ENCODE measurements at regions not wholly inside any gene's neighbourhood (a gene's known extent, or its start where the extent isn't known, plus 50 kb on each side); places are given as distances from the start of the nearest gene placed in this dataset.
A peak's percentile ranks its signal among the peaks of the same experiment; 100 is the strongest.
"Not testable (repeated sequence)": the region's sequence is repeated elsewhere in the genome, so short reads cannot be mapped to it uniquely, and the experiment has no call there.

DNA sequence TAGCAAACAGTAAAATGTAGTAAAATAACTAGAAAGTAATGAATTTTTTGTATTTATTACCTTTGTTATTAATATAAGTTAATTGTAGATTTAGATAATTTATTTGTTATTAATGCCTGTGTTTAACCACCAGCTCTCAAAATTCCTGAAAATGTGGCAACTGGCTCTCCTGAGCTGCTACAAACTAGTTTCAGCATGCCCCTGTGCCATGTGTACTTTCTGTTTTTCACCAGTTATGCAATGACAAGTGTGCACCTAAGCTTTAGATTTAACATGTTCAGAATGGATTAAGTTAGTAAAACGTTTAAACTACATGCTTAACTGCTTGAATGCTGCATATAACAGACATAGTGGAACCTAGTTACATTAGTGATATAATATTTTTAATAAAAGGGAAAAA is 88.1 kb downstream of the POSTN start:
- no peak for DNase-seq (ENCODE audit: low read depth)

DNA sequence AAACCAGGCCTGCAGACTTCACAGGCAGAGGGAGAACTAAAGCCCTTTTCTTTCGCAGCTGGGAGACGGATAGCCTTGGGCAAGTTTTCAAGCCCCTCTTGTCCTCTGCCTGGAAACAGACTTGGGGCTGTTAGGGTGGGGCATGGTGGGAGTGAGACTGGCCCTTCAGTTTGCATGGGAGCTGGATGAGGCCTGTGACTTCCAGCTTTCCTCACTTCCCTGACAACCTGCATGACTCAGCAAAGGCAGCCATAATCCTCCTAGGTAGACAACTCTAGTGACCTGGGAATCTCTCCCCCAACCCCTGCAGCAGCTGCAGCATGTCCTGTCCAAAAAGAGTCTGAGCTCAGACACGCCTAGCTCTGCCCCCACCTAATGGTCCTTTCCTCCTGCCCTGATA is 93.0 kb downstream of the POSTN start:
- no peak for DNase-seq (ENCODE audit: low read depth)

DNA sequence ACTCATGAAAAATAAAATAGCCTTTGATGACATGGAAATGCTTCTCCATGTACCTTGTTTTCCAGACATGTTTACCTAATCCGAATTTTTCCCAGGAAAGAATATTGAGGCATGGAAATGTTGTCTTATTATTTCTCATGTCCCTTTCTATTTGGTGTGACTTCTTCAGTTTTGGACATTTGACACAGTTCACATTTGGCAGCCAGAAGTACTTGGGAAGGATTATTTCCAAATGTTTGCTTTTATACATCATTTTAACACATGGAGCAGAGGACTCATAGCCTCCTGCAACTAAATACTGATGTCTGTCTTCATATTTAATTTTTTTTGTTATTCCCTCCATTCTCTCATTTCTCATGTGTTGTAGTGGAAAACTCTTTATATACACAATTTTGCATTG is 94.3 kb downstream of the POSTN start:
- DNase-seq (ENCODE audit: low read depth) = no peak

DNA sequence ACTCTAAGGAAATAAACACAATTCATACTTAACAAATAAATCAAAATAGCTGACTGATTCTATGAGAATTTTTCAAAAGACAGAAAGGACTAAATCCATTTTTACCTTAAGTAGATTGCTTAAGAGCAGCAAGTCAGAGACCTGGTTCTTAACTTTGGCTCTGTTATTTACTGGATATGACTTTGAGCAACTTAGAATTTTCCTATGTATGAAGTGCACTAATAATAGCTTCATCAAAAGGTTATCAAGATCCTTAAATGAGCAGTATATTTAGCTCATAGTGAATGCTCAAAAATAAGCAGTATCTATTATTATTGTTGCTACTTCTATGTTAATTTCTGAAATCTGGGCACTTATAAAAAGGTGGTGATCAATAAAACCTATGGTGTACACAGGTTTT is 95.3 kb downstream of the POSTN start:
- DNase-seq (ENCODE audit: low read depth) = no peak

DNA sequence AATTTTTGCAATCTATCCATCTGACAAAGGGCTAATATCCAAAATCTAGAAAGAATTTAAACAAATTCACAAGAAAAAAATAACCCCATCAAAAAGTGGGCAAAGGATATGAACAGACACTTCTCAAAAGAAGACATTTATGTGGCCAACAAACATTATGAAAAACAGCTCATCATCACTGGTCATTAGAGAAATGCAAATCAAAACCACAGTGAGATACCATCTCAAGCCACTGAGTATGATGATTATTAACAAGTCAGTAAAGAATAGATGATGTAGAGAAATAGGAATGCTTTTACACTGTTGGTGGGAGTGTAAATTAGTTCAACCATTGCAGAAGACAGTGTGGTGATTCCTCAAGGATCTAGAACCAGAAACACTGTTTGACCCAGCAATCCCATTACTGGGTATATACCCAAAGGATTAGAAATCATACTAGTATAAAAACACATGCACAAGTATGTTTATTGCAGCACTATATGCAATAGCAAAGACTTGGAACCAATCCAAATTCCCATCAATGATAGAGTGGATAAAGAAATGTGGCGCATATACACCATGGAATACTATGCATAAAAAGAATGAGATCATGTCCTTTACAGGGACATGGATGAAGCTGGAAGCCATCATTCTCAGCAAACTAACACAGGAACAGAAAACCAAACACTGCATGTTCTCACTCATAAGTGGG is 96.1 kb downstream of the POSTN start:
- not testable (repeated sequence) for DNase-seq (ENCODE audit: low read depth)

DNA sequence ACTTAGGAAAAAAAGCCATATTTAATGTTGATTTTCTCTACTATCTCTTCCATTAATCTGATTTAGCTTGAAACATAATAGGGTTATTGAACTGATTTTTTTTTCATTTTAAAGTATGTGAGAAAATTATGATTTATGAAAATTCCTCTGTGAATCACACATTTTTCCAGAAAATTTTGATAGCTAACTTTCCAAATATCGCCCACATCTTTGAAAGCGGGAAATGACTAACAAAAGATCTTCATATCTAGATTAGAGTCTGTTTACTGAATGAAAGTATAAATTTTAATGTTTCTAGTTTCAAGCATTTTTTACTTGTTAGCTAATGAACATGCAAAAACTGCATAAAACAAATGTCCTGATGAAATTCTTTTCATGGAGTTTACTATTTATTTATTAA is 97.4 kb downstream of the POSTN start:
- no peak for DNase-seq (ENCODE audit: low read depth)

DNA sequence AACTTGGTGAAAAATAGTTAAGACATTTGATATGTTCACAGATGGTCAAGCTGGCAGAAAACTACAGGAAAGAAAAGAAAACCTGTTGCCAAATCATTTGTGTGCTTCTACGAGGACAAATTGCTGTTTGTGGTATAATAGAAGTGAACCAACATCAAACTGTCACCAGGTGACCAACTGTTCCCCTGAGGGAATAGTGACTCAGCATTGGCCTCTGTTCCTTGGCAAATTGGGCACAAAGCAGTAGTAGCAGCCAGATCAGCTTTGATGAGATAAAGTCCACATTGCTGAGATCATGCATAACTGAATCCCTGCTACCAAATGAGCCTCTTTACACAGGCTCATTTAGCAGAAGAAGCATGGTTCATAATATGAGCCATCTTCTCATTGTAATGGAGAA is 103.5 kb downstream of the POSTN start:
- DNase-seq (ENCODE audit: low read depth) = peak; percentile 35

DNA sequence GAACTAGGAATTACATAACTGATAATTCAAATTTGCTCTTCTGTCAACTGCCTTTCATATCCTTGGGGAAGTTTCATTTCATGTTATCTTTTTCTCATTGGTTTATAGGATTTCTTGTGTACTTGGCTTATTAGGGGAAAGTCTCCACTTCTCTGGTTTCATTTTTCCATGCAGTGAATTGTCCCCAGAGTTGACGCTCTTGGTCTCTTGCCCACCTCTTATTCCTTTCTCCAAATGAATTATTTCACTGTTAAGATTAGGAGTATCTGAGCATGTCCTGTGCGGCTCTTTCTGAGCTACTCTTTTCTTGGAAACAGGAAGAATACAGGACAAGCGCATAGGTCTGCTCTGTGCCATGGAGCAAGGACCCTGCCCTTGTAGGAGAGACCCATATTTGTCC is 104.8 kb downstream of the POSTN start:
- DNase-seq (ENCODE audit: low read depth) = no peak

DNA sequence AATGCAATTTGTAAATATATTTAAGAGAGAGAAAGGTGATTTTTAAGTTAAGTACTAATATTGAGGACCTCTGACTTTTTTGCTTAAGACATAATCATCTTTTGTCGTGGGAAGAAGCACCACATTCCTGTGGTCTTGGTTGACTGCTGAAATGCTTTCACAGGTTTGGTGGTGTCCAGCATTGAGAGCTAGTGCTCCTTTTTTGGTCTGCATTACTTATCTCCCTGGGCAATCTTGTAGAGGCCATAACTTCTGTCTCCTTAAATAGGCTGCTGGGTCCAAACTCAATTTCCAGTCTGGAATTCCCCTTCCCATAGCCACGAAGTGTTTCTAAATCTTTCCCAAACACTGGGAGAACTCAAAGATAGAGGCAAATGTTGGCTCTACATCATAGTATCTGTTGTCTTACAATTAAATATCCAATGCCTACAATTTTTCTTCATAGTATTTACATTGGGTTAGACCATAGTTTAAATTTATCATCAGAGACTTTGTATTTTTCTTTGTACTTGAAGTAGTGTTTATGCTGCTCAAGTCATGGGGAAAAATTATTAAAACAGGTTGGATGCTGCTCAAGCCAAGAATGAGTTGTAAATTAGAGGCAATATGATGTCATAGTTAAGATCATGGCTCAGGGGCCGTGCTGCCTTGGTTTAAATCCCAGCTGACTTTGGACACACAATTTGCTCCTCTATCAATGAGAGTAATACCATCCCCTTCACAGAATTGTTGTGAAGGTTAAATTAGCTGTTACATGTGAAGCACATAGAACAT is 105.6 kb downstream of the POSTN start:
- DNase-seq (ENCODE audit: low read depth) = peak; percentile 70

DNA sequence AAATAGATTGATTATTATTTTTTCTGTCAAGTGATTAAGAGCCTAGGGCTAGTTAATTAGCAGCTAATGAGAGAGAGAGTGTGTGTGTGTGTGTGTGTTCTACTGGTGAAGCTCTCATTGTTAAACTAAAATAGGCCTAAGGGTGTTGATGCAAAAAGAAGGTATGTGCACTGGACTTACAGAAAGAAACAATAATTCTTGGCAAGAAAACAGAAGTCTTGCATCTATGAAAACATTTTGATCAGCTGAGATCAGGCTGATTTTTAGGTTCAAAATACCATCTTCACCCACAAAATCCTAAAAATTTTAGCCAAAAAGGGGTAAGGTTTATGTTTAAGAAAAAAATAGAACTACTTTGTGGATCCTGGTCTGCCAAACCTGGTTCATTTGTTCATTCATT is 106.5 kb downstream of the POSTN start:
- DNase-seq (ENCODE audit: low read depth) = peak; percentile 8

DNA sequence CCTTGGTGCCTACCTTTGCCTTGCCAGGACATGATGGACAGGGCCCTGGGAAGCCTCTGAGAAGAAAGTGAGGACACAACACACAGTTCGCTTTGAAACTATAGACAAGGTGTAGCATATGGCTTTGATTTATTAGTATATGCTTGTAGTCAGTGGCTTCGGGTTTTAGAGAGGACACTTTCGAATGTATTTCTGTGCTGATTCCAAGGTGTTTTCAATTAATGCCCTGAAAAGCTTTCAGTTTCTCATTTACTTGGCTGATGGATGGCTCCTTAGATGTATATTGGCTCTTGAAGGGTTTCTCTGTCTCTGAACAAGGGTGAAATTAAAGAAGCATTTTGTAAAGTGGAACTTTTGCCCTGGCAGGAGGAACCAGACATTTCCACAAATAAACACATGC is 106.9 kb downstream of the POSTN start:
- DNase-seq (ENCODE audit: low read depth) = no peak

DNA sequence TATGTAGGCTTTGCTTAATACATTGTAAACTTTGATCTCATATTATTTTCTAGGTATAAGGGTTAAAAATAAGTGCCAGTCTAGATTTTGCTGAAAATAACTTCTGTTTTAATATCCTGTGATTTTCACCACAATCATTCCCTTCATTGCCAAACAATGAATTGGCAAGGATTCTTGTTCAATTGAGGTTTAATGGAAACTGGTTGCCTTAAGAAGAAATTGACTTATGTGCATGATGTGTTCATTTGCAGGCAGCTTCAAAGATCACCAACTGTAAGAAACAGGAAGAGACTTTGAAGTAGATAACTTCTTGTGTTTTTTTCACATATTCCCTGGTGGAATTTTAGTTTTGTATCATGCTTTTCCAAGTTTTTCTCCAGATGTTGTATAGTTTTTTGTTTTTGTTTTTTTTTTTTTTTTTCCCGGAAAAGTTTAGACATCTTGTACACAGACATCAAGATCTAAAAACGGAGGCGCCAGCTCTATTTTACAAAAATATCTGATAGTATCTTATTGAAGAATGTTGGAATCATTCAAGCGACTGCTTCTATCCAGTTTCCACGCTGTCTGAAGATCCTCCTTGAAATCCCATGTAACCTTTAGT is 108.3 kb downstream of the POSTN start:
- no peak for DNase-seq (ENCODE audit: low read depth)

DNA sequence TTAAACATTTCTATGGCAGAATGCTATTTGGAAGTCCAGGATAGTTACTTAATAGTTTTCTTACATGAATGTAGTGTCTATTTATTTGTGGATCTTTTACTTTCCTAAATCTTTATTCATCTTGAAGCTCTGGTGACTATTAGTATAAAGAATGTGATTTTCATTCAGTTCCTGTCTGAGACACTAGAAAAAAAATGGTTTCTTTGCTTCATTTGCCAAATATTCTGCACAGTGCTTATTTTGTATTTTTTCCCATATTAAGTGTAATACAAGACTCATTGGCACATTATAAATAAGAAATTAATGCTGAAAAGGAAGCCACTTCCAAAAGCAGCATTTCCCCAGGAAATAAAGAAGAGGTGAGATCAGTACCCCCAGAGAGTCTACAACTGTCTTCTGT is 109.8 kb downstream of the POSTN start:
- DNase-seq (ENCODE audit: low read depth) = peak; percentile 35

DNA sequence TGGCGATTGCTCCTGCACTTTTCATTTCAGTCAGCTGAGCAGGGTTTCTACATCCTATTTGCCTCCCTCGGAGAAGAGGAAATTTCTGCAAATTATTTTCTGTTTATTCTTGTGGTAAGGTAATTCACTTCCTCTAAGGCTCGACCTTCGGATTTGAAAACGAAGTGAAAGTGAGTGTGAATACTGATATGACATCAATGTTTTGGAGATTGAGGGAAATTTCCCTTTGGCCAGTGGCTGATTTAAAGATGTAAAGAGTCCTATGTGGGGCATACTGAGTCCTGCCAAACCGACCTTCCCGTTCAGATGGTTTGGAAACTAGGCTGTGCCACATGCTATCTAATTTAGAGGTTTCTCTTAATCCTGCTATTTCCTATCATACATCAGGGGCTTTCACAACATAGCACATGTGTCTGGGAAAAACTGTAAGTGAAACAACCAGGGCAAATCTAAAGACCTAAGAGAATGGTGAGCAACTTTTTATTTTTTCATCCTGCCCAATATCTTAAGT is 112.3 kb downstream of the POSTN start:
- no peak for DNase-seq (ENCODE audit: low read depth)

DNA sequence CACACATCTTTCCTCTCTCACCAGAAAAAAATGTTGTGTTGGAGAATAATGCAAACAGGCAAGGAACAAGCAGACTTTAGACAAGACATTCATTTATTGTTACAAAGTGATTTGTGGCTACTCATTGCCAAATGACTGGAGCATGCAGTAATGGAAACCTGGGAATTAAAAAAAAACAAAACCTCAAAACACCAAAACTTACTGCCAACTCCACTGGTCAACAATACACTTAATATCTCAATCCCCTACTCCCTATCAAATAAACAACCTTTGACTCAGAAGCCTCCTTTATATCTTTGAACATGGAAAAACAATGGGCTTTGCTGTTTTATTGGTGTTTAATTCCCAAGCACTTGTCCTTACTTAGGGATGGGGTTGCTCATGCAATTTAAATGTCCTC is 112.8 kb downstream of the POSTN start:
- no peak for DNase-seq (ENCODE audit: low read depth)

DNA sequence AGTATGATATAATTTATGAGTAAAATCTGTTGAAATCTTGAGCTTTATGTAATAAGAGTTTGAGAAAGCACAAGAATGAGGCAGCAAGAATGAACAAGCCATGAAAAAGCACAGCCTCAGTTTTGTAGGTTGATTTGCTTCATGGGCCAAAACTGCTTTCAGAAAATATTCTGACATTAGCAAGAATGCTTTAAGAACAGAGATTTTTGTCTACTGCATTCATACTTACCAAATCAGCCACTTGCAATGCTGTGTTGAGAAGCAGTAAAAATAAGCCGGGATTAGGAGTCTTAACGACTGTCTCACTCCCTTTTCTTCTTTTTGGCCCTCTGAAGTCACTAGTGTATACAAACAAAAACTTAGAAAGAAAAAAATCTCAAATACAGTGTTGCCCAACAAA is 114.5 kb downstream of the POSTN start:
- no peak for DNase-seq (ENCODE audit: low read depth)

DNA sequence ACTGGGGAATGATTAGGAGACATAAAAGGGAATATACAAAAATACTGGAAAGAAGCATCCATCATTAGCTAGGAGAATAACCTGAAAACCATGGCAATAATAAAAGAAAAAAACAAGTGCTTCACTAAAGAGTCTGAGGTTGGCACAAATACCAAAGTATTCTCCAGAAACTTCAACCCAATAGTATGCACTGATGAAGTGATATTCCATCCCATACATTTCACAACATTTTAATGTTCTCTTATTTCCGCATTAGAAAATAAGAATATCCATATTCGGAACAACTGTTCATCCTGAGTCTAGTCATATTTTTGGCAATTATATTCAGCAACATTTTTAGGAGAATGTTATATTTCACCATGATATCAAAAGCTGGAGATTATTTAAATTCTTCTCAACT is 116.2 kb downstream of the POSTN start:
- DNase-seq (ENCODE audit: low read depth) = no peak

DNA sequence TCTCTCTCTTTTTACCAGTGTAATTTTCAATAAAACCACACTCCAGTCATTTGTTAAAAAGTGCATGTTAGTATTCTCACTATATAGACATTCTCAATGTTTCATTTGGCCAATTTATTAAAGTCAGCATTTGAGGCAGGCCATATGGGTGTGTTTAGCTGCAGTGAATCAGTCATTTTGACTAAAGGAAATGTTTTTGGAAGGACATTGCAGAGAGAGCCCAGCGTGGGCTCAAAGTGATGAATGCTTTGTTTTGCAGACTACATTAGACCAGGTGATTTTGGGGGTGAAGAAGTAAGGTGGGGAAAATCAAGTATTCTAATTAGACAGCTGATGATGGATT is 116.7 kb downstream of the POSTN start:
- DNase-seq (ENCODE audit: low read depth) = no peak

DNA sequence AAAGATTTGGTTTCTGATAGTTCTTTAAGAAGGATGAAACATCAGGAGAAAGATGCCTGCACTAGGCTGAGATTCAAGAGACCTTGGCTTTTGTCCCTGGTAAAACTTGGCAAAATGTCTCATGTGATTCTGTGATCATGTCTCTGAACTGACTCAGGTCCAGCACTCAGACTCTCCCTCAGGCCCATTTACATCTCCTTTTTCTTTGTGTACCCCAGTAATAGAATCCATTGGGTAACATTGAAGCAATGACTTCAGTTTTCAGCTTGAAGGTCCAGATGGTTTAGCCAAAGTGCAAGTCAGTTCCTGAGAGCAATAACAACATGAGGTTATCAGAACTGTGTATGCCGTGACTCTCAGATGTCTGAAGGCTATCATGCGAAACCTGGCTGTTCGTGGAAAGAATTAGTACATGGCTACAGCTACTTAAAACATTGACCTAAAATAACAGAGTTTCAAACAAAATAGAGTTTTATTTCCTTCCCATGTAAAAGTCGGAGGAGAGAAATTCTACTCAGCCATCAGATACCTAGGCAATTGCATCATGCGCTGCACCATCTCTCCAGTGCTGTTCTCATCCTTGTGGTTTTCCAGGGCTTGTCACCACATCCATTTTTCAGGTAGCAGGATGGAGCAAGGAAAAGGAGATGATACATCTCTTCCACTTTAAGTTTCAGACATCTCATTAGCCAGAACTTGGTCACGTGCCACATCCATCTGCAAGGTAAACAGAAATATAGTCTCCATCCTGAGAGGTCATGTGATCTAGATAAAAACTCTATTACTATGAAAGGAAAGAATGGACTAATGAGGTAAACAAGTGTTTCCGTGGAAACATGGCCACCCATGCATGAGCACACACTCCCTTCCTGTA is 117.3 kb downstream of the POSTN start:
- no peak for DNase-seq (ENCODE audit: low read depth)

DNA sequence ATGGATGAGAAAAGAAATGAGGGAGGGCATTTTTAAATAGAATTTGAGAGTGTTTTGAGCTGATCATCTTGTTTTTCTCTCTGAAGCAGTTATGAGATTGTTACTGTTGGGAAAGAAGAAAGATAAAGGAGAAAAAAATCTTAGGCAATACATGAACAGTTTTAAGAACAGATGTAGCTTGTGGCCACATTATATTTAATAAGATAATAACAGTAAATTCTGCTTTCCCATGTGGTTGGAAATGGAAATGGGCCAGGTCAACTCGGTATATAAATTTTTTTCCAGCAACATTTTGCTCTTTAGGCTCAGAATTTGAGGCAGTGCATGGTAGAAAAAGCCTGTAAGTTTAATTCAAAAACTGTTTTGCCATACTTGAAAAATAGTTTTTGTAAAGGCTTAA is 118.7 kb downstream of the POSTN start:
- DNase-seq (ENCODE audit: low read depth) = no peak

DNA sequence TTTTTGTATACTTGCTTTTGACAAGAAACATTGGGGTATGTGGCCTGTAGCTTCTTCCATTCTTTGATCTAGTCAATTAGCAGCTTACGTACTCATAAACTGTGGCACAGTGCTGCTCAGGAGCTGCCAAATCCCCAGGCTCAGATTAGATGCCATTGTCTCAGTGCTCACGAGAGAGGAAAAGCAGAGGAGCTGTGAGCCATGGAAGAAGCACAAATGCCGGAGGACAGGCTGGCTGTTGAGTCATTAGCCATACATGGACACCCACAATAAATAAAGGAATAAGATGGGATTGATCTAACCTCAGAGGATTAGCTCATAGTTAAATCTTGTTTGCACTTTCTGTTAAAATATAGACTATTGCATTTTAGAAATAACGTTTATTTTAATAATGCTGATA is 121.7 kb downstream of the POSTN start:
- peak; percentile 85 for DNase-seq (ENCODE audit: low read depth)

DNA sequence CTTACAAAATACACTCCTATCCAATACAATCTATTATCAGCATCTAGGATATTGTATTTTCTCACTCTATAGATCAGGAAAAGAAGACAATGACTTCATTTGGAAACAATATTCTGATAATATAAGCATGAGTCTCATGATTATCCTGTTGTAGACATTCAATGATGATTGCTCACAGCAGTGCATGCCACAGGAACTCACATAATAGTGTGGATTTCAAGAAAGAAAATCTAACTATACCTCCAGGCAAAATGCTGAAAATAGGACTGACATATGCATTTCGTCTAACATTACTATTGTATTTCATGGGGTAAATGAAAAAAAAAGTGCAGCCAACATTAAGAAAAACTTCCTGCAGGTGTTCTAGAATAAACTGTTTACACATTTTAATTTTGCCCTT is 122.6 kb downstream of the POSTN start:
- peak; percentile 86 for DNase-seq (ENCODE audit: low read depth)
